Loucy (cell line): ENCODE measurements at regions not wholly inside any gene's neighbourhood (a gene's known extent, or its start where the extent isn't known, plus 50 kb on each side); places are given as distances from the start of the nearest gene placed in this dataset.

Experiments
- H2AFZ ChIP-seq: fragments of 200-600 bp; sonication (generic); 2 replicates; pipeline ENCODE4 v1.6.0; 2016; ENCODE audit warnings: antibody characterized with exemption, mild to moderate bottlenecking, low read length, moderate library complexity
- H3F3A ChIP-seq: fragments of 200-600 bp; 2 replicates; pipeline ENCODE4 v1.6.0; 2016; ENCODE audit warnings: antibody characterized with exemption, low read depth, mild to moderate bottlenecking
- H3K27me3 ChIP-seq: fragments of 200-600 bp; sonication (generic); 2 replicates; pipeline ENCODE4 v1.6.1; 2014; ENCODE audit warnings: low read length, mild to moderate bottlenecking; ENCODE audit not compliant: insufficient read depth, poor library complexity, severe bottlenecking
- H3K36me3 ChIP-seq: fragments of 200-600 bp; sonication (generic); 2 replicates; pipeline ENCODE4 v1.6.1; 2016; ENCODE audit warnings: low read length; ENCODE audit not compliant: insufficient read depth
- H3K4me1 ChIP-seq: fragments of 200-600 bp; sonication (generic); 2 replicates; pipeline ENCODE4 v1.5.1; 2014; ENCODE audit warnings: low read length, mild to moderate bottlenecking; ENCODE audit not compliant: insufficient read depth, poor library complexity, severe bottlenecking
- H3K4me2 ChIP-seq: fragments of 200-600 bp; sonication (generic); 2 replicates; pipeline ENCODE4 v1.6.0; 2014; ENCODE audit warnings: antibody characterized with exemption, low read length, low read depth, mild to moderate bottlenecking; ENCODE audit not compliant: poor library complexity, severe bottlenecking
- H3K4me3 ChIP-seq: fragments of 200-600 bp; sonication (generic); 2 replicates; pipeline ENCODE4 v1.5.1; 2014; ENCODE audit warnings: low read length, mild to moderate bottlenecking, mixed read lengths; ENCODE audit not compliant: poor library complexity, severe bottlenecking
- H3K79me2 ChIP-seq: fragments of 200-600 bp; sonication (generic); 2 replicates; pipeline ENCODE4 v1.6.1; 2014; ENCODE audit warnings: low read length; ENCODE audit not compliant: insufficient read depth
- H3K9ac ChIP-seq: fragments of 200-600 bp; sonication (generic); 2 replicates; pipeline ENCODE4 v1.6.0; 2014; ENCODE audit warnings: mild to moderate bottlenecking, low read depth, low read length, moderate library complexity; ENCODE audit not compliant: poor library complexity, severe bottlenecking
- H3K9me2 ChIP-seq: fragments of 200-600 bp; sonication (generic); replicated peaks from 2 replicates; pipeline ENCODE4 v1.6.1; 2016; ENCODE audit warnings: low read depth, low read length, mixed read lengths
- H3K9me3 ChIP-seq: fragments of 200-600 bp; sonication (generic); 2 replicates; pipeline ENCODE4 v1.6.1; 2014; ENCODE audit warnings: mild to moderate bottlenecking, antibody characterized with exemption, low read length, low read depth; ENCODE audit not compliant: insufficient read depth
- H4K20me1 ChIP-seq: fragments of 200-600 bp; sonication (generic); 2 replicates; pipeline ENCODE4 v1.6.0; 2014; ENCODE audit warnings: antibody characterized with exemption, low read length, mild to moderate bottlenecking; ENCODE audit not compliant: insufficient read depth, poor library complexity, severe bottlenecking
- CTCF ChIP-seq: fragments of 200-600 bp; sonication (generic); conservative IDR thresholded peaks from 2 replicates; pipeline ENCODE4 v1.5.1; 2014; ENCODE audit warnings: mild to moderate bottlenecking, antibody characterized with exemption, low read length
- EZH2phosphoT487 ChIP-seq: fragments of 200-600 bp; IDR thresholded peaks from 2 replicates; pipeline ENCODE4 v1.6.1; 2018; ENCODE audit warnings: antibody characterized with exemption, mild to moderate bottlenecking, moderate library complexity, borderline replicate concordance

GRCh38 chr15:79682851-79683288 lies 213.9 kb downstream of the MTHFS start:
- H2AFZ ChIP-seq, result no peak overlapping the region
- no peaks in the 10 kb centered on the region for H3K36me3 ChIP-seq
- H3K9me3 ChIP-seq, result no peaks in the 10 kb centered on the region
- TF ChIP-seq EZH2phosphoT487, result no peak
- no peak for TF ChIP-seq CTCF
- H3K79me2 ChIP-seq, result no peaks in the 10 kb centered on the region
- no peak overlapping the region for H3K9ac ChIP-seq
- H3K4me2 ChIP-seq, result no peak overlapping the region
- H3K9me2 ChIP-seq, result no peaks in the 10 kb centered on the region
- H4K20me1 ChIP-seq, result no peaks in the 10 kb centered on the region
- no peaks in the 10 kb centered on the region for H3F3A ChIP-seq
- no peaks in the 10 kb centered on the region for H3K27me3 ChIP-seq
- no peak overlapping the region for H3K4me3 ChIP-seq
- no peaks in the 10 kb centered on the region for H3K4me1 ChIP-seq

- no peaks in the 10 kb centered on the region for H3K4me1 ChIP-seq
- no peak overlapping the region for H3K4me3 ChIP-seq
- H3K4me2 ChIP-seq, result no peak overlapping the region
- no peaks in the 10 kb centered on the region for H3F3A ChIP-seq
- no peaks in the 10 kb centered on the region for H3K36me3 ChIP-seq
- H3K9me2 ChIP-seq, result no peaks in the 10 kb centered on the region
- H3K9me3 ChIP-seq, result no peaks in the 10 kb centered on the region
- no peak for TF ChIP-seq EZH2phosphoT487
- TF ChIP-seq CTCF, result no peak
- H3K9ac ChIP-seq, result no peak overlapping the region
- H3K79me2 ChIP-seq, result no peaks in the 10 kb centered on the region
- no peak overlapping the region for H2AFZ ChIP-seq
- no peaks in the 10 kb centered on the region for H3K27me3 ChIP-seq
- no peaks in the 10 kb centered on the region for H4K20me1 ChIP-seq
Observed at GRCh38 chr15:79689030-79689429, 207.8 kb downstream of the MTHFS start.

GRCh38 chr15:79700951-79701480 lies 195.8 kb downstream of the MTHFS start:
- Histone ChIP-seq H3K4me2 (no peak overlapping the region), H3K79me2 (no peaks in the 10 kb centered on the region), H2AFZ (no peak overlapping the region), H3K4me3 (no peak overlapping the region), H3K9me3 (no peaks in the 10 kb centered on the region), H3K9ac (no peak overlapping the region), H3K4me1 (no peaks in the 10 kb centered on the region), H3K36me3 (no peaks in the 10 kb centered on the region), H4K20me1 (no peaks in the 10 kb centered on the region), H3K9me2 (no peaks in the 10 kb centered on the region), H3K27me3 (no peaks in the 10 kb centered on the region), H3F3A (no peaks in the 10 kb centered on the region)
- TF ChIP-seq EZH2phosphoT487, result no peak
- no peak for TF ChIP-seq CTCF
